ENCODE measurements at regions not wholly inside any gene's neighbourhood (a gene's known extent, or its start where the extent isn't known, plus 50 kb on each side); places are given as distances from the start of the nearest gene placed in this dataset.

- no peak for DNase-seq (ENCODE audit: low read depth)
- H3K4me3 ChIP-seq (ENCODE audit: low read depth, low read length) = no peak overlapping the region
- TF ChIP-seq, protein P1, sequence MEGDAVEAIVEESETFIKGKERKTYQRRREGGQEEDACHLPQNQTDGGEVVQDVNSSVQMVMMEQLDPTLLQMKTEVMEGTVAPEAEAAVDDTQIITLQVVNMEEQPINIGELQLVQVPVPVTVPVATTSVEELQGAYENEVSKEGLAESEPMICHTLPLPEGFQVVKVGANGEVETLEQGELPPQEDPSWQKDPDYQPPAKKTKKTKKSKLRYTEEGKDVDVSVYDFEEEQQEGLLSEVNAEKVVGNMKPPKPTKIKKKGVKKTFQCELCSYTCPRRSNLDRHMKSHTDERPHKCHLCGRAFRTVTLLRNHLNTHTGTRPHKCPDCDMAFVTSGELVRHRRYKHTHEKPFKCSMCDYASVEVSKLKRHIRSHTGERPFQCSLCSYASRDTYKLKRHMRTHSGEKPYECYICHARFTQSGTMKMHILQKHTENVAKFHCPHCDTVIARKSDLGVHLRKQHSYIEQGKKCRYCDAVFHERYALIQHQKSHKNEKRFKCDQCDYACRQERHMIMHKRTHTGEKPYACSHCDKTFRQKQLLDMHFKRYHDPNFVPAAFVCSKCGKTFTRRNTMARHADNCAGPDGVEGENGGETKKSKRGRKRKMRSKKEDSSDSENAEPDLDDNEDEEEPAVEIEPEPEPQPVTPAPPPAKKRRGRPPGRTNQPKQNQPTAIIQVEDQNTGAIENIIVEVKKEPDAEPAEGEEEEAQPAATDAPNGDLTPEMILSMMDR (IDR thresholded peaks at IDR 0.05; ENCODE audit: insufficient read depth, low read depth, low read length) = no peak
Measured at GRCh38 chr17:51455931-51456330, 195.6 kb downstream of the UTP18 start.

DNA sequence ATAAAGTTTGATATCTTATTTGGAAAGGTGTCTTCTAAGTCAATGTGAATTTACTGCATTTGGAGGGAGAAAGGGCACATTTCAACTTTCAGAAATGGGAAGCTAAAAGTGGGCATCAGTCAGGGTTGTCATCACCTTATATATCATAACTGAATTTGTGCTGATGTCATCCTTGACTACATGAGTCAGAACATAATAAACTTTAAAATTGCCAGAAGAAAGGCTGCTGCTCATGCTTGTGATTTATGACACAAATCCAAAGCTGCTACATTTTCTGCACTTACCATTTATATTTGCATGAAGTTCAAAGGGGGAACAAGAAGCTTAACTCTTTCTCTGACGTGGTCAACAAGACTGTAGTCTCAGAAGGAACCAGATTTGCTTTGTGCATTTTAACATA is 196.6 kb downstream of the UTP18 start:
- no peak overlapping the region for H3K4me3 ChIP-seq (ENCODE audit: low read depth, low read length)
- no peak for DNase-seq (ENCODE audit: low read depth)
- TF ChIP-seq, protein P1 (IDR thresholded peaks at IDR 0.05; ENCODE audit: insufficient read depth, low read depth, low read length) = no peak

- H3K4me3 ChIP-seq (ENCODE audit: low read depth, low read length) = no peak overlapping the region
- DNase-seq (ENCODE audit: low read depth) = peak; percentile 30
- TF ChIP-seq, protein P1 (IDR thresholded peaks at IDR 0.05; ENCODE audit: insufficient read depth, low read depth, low read length) = peak; percentile 72
Measured at GRCh38 chr17:51461578-51462004, 201.2 kb downstream of the UTP18 start.

- H3K4me3 ChIP-seq (ENCODE audit: low read depth, low read length) = no peak overlapping the region
- TF ChIP-seq, protein P1 (IDR thresholded peaks at IDR 0.05; ENCODE audit: insufficient read depth, low read depth, low read length) = no peak
- DNase-seq (ENCODE audit: low read depth) = no peak
Measured at GRCh38 chr17:51463353-51463752, 203.0 kb downstream of the UTP18 start.

- TF ChIP-seq, protein P1 (IDR thresholded peaks at IDR 0.05; ENCODE audit: insufficient read depth, low read depth, low read length) = no peak
- H3K4me3 ChIP-seq (ENCODE audit: low read depth, low read length) = no peak overlapping the region
- no peak for DNase-seq (ENCODE audit: low read depth)
Measured at GRCh38 chr17:51467336-51467735, 207.0 kb downstream of the UTP18 start.

- DNase-seq (ENCODE audit: low read depth) = no peak
- H3K4me3 ChIP-seq (ENCODE audit: low read depth, low read length) = no peak overlapping the region
- TF ChIP-seq, protein P1 (IDR thresholded peaks at IDR 0.05; ENCODE audit: insufficient read depth, low read depth, low read length) = no peak
Measured at GRCh38 chr17:51472670-51473205, 212.4 kb downstream of the UTP18 start.

DNA sequence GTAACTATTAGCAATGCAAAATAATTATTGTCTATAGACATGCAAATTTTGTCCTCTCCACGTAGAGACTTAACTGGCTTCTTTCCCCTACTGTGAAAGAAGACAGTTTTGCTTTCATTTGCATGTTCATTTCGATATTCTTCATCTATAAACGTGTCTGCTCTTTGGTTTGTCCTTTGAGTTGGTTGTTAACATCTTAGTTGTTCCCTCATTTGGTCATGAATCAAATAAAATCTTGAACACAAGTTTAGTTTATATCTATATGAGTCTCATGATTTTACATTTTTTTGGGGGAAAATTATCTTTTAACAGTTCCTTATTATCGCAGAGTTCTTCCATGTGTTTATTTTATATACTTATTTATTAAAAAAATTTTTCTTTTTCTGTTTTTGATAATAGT is 214.4 kb downstream of the UTP18 start:
- no peak overlapping the region for H3K4me3 ChIP-seq (ENCODE audit: low read depth, low read length)
- TF ChIP-seq, protein P1 (IDR thresholded peaks at IDR 0.05; ENCODE audit: insufficient read depth, low read depth, low read length) = no peak
- DNase-seq (ENCODE audit: low read depth) = no peak
